ENCODE measurements at regions not wholly inside any gene's neighbourhood (a gene's known extent, or its start where the extent isn't known, plus 50 kb on each side); places are given as distances from the start of the nearest gene placed in this dataset.

- no peak for TF ChIP-seq SMC3 (IDR thresholded peaks at IDR 0.05; ENCODE audit: low read depth, low read length)
- no peak for TF ChIP-seq MAFK (IDR thresholded peaks at IDR 0.05; ENCODE audit: low read depth, low read length)
- TF ChIP-seq RCOR1 (IDR thresholded peaks at IDR 0.05; ENCODE audit: insufficient replicate concordance, low read length), result no peak
- no peak for TF ChIP-seq BHLHE40 (IDR thresholded peaks at IDR 0.05; ENCODE audit: low read depth, low read length)
- no peak for TF ChIP-seq CEBPB (IDR thresholded peaks at IDR 0.05; ENCODE audit: low read depth, low read length)
- TF ChIP-seq RAD21 (IDR thresholded peaks at IDR 0.05; ENCODE audit: low read length), result no peak
- TF ChIP-seq FOS (IDR thresholded peaks at IDR 0.05; ENCODE audit: low read depth, low read length), result no peak
- no peak for TF ChIP-seq MXI1 (IDR thresholded peaks at IDR 0.05; ENCODE audit: borderline replicate concordance, low read depth, low read length)
- TF ChIP-seq USF2 (IDR thresholded peaks at IDR 0.05; ENCODE audit: low read depth, low read length), result no peak
- TF ChIP-seq ELK1 (IDR thresholded peaks at IDR 0.05; ENCODE audit: borderline replicate concordance, low read depth, low read length), result no peak
- no peak for TF ChIP-seq CHD1 (IDR thresholded peaks at IDR 0.05; ENCODE audit: low read depth, low read length)
- no peak for TF ChIP-seq MAZ (IDR thresholded peaks at IDR 0.05; ENCODE audit: borderline replicate concordance, low read depth, low read length)
- no peak for TF ChIP-seq POLR2A (IDR thresholded peaks at IDR 0.05; ENCODE audit: low read depth, low read length)
- no peak for TF ChIP-seq NFE2L2 (IDR thresholded peaks at IDR 0.05; ENCODE audit: low read depth, low read length)
- no peak for TF ChIP-seq CTCF (conservative IDR thresholded peaks at IDR 0.05; ENCODE audit: low read depth, low read length)
- TF ChIP-seq RFX5 (IDR thresholded peaks at IDR 0.05; ENCODE audit: low read depth, low read length), result no peak
- no peak overlapping the region for H4K8ac ChIP-seq (ENCODE audit: low read depth in 2 of 2, low read length in 2 of 2)
- H3K79me1 ChIP-seq (ENCODE audit: low read depth in 1 of 2, low read length in 2 of 2), result no peaks in the 10 kb centered on the region
- no peak overlapping the region for H3K56ac ChIP-seq (ENCODE audit: extremely low read depth, insufficient read depth, low read length)
- no peak overlapping the region for H3K14ac ChIP-seq (replicated peaks; ENCODE audit: low read depth, low read length)
- POLR2A ChIA-PET (ENCODE audit: unreplicated experiment), result interaction anchor here (0.5 kb wide), 1 partner anchor 239 kb away, joined by 11 read pairs; no protein-coding TSS in a partner anchor
- BruUV-seq (replicated peaks), result no TSS peak
- no peak overlapping the region for H2BK20ac ChIP-seq (ENCODE audit: low read depth, low read length)
- 80% methylated on average over 1 of the region's 6 CpGs; no CpG with 5 or more reads in 1 of the 2 experiments for WGBS, 2 experiments (ENCODE audit: extremely low coverage in 2 of 2, insufficient read length in 1 of 2)
- no peaks in the 10 kb centered on the region for H3K9me1 ChIP-seq (ENCODE audit: insufficient read depth, low read length)
- H2BK5ac ChIP-seq (ENCODE audit: low read depth, low read length, poor library complexity, severe bottlenecking), result no peak overlapping the region
- H3K9ac ChIP-seq (ENCODE audit: low read depth, low read length), result no peak overlapping the region
- H3K27ac ChIP-seq (ENCODE audit: insufficient read depth, low read length), result no peak overlapping the region
- H3K27me3 ChIP-seq (ENCODE audit: control insufficient read depth, insufficient read depth, low read length), result no peaks in the 10 kb centered on the region
- no peak overlapping the region for H3K23ac ChIP-seq (ENCODE audit: low read depth, low read length)
- no peak overlapping the region for H3K4me3 ChIP-seq (ENCODE audit: insufficient read depth, low read depth, low read length)
- no peak for ATAC-seq (ENCODE audit: low read depth)
- H2BK120ac ChIP-seq (ENCODE audit: low read depth, low read length), result no peak overlapping the region
- no peak for DNase-seq
- H2AFZ ChIP-seq (replicated peaks; ENCODE audit: low read length, poor library complexity), result no peak overlapping the region
- H3K4ac ChIP-seq (ENCODE audit: low read depth, low read length), result no peak overlapping the region
- H3K18ac ChIP-seq (ENCODE audit: low read depth, low read length), result no peak overlapping the region
- H2AK9ac ChIP-seq (replicated peaks; ENCODE audit: low read depth, low read length, poor library complexity), result no peak overlapping the region
- no peaks in the 10 kb centered on the region for H4K20me1 ChIP-seq (ENCODE audit: insufficient read depth, low read length)
- no peak overlapping the region for H2BK15ac ChIP-seq (ENCODE audit: low read depth, low read length)
- CTCF ChIA-PET, result no interaction called here
- no peak overlapping the region for H2AK5ac ChIP-seq (ENCODE audit: low read depth, low read length)
- intact Hi-C loops (cut with micrococcal nuclease), result no loop called here
- H4K91ac ChIP-seq (ENCODE audit: insufficient read depth, low read depth, low read length), result no peak overlapping the region
- no peaks in the 10 kb centered on the region for H3K4me1 ChIP-seq (ENCODE audit: control insufficient read depth, insufficient read depth, low read length)
- H3K36me3 ChIP-seq (ENCODE audit: control insufficient read depth, insufficient read depth, low read length), result no peaks in the 10 kb centered on the region
- dilution Hi-C loops (cut with HindIII; ENCODE audit: low sequenced_read_pairs, unreplicated experiment), result no loop called here
- H3K4me2 ChIP-seq (ENCODE audit: low read depth, low read length), result no peak overlapping the region
- H4K5ac ChIP-seq (ENCODE audit: low read depth, low read length), result no peak overlapping the region
- peaks cover 50% of the 10 kb centered on the region for H3K9me3 ChIP-seq (ENCODE audit: control insufficient read depth, insufficient read depth, low read length)
- in situ Hi-C loops (cut with MboI; ENCODE audit: low sequenced_read_pairs), result no loop called here
Measured at GRCh38 chr2:2635025-2635528, 304.0 kb upstream of the MYT1L start.
